IMR-90 (cell line): ENCODE measurements at regions not wholly inside any gene's neighbourhood (a gene's known extent, or its start where the extent isn't known, plus 50 kb on each side); places are given as distances from the start of the nearest gene placed in this dataset.
A peak's percentile ranks its signal among the peaks of the same experiment; 100 is the strongest.

ENCODE experiments used
- ATAC-seq: fragments of 200-7000 bp; cut with Tn5 transposase; 2 replicates; pipeline ENCODE4 v1.9.1; 2020; ENCODE audit warnings: low read depth, mild to moderate bottlenecking, moderate library complexity
- BruUV-seq: library from RNA; stranded (reverse); fragments of 400-500 nt; replicated peaks from 2 replicates; lab custom pipeline; 2021; lab: Mats Ljungman, UMichigan
- CTCF ChIA-PET: fragments of 300-600 bp; formaldehyde crosslinking; extraction: SDS; loops from one replicate; lab custom pipeline; 2021; ENCODE audit warnings: antibody characterized with exemption; lab: Yijun Ruan, JAX
- POLR2A ChIA-PET: fragments of 300-600 bp; sonication (Branson Sonifier 250); formaldehyde crosslinking; loops from one replicate; lab custom pipeline; 2022; ENCODE audit warnings: antibody characterized with exemption; ENCODE audit not compliant: unreplicated experiment; lab: Charles Lee
- DNase-seq: peaks from one replicate; pipeline ENCODE4 v3.0.0; 2013
- H2AFZ ChIP-seq: replicated peaks from 2 replicates; pipeline ENCODE3; 2013; ENCODE audit warnings: low read length, mild to moderate bottlenecking; ENCODE audit not compliant: poor library complexity
- H2AK5ac ChIP-seq: 2 replicates; pipeline ENCODE4 v1.6.1; 2013; ENCODE audit warnings: low read depth, low read length, inconsistent platforms
- H2AK9ac ChIP-seq: replicated peaks from 2 replicates; pipeline ENCODE3; 2013; ENCODE audit warnings: mild to moderate bottlenecking, low read depth, low read length, moderate library complexity; ENCODE audit not compliant: poor library complexity
- H2BK120ac ChIP-seq: 2 replicates; pipeline ENCODE4 v1.6.1; 2013; ENCODE audit warnings: low read depth, low read length, inconsistent platforms
- H2BK15ac ChIP-seq: 3 replicates; pipeline ENCODE4 v1.6.1; 2013; ENCODE audit warnings: low read depth, low read length, inconsistent platforms
- H2BK20ac ChIP-seq: 2 replicates; pipeline ENCODE4 v1.6.1; 2013; ENCODE audit warnings: low read depth, mild to moderate bottlenecking, inconsistent platforms, low read length, moderate library complexity
- H2BK5ac ChIP-seq: 2 replicates; pipeline ENCODE4 v1.6.1; 2013; ENCODE audit warnings: mild to moderate bottlenecking, low read depth, low read length, inconsistent platforms; ENCODE audit not compliant: poor library complexity, severe bottlenecking
- H3K14ac ChIP-seq: replicated peaks from 2 replicates; pipeline ENCODE4 v1.6.1; 2013; ENCODE audit warnings: low read depth, low read length, inconsistent platforms
- H3K18ac ChIP-seq: 2 replicates; pipeline ENCODE4 v1.6.1; 2013; ENCODE audit warnings: low read depth, low read length, control low read depth
- H3K23ac ChIP-seq: 2 replicates; pipeline ENCODE4 v1.6.1; 2013; ENCODE audit warnings: low read depth, low read length, inconsistent platforms
- H3K27ac ChIP-seq: 2 replicates; pipeline ENCODE4 v1.5.1; 2013; ENCODE audit warnings: mild to moderate bottlenecking, control low read depth, low read length; ENCODE audit not compliant: insufficient read depth
- H3K27me3 ChIP-seq: 2 replicates; pipeline ENCODE4 v1.6.1; 2013; ENCODE audit warnings: low read length; ENCODE audit not compliant: control insufficient read depth, insufficient read depth
- H3K36me3 ChIP-seq: 2 replicates; pipeline ENCODE4 v1.6.1; 2013; ENCODE audit warnings: low read length, mixed read lengths; ENCODE audit not compliant: control insufficient read depth, insufficient read depth
- H3K4ac ChIP-seq: 2 replicates; pipeline ENCODE4 v1.6.1; 2013; ENCODE audit warnings: low read depth, low read length, inconsistent platforms
- H3K4me1 ChIP-seq: 2 replicates; pipeline ENCODE4 v1.6.1; 2013; ENCODE audit warnings: low read length, mixed read lengths; ENCODE audit not compliant: control insufficient read depth, insufficient read depth
- H3K4me2 ChIP-seq: 2 replicates; pipeline ENCODE4 v1.6.1; 2013; ENCODE audit warnings: low read depth, mild to moderate bottlenecking, control low read depth, low read length, moderate library complexity
- H3K4me3 ChIP-seq: 2 replicates; pipeline ENCODE4 v1.5.1; 2013; ENCODE audit warnings: low read depth, mild to moderate bottlenecking, control low read depth, low read length, moderate library complexity; ENCODE audit not compliant: insufficient read depth
- H3K56ac ChIP-seq: 2 replicates; pipeline ENCODE4 v1.6.1; 2013; ENCODE audit warnings: low read length, inconsistent platforms; ENCODE audit not compliant: insufficient read depth; ENCODE audit errors: extremely low read depth
- H3K79me1 ChIP-seq, 2 experiments: 2 replicates each; pipeline ENCODE4 v1.6.1; 2013; ENCODE audit warnings: low read length in 2 of 2, inconsistent platforms in 1 of 2, low read depth in 1 of 2
- H3K9ac ChIP-seq: 2 replicates; pipeline ENCODE4 v1.6.1; 2013; ENCODE audit warnings: low read depth, low read length, control low read depth
- H3K9me1 ChIP-seq: 2 replicates; pipeline ENCODE4 v1.6.1; 2013; ENCODE audit warnings: low read length, inconsistent platforms; ENCODE audit not compliant: insufficient read depth
- H3K9me3 ChIP-seq: 2 replicates; pipeline ENCODE4 v1.6.1; 2013; ENCODE audit warnings: low read length; ENCODE audit not compliant: control insufficient read depth, insufficient read depth
- H4K20me1 ChIP-seq: 2 replicates; pipeline ENCODE4 v1.6.1; 2013; ENCODE audit warnings: low read length, inconsistent platforms; ENCODE audit not compliant: insufficient read depth
- H4K5ac ChIP-seq: 2 replicates; pipeline ENCODE4 v1.6.1; 2013; ENCODE audit warnings: mild to moderate bottlenecking, low read depth, low read length, control low read depth
- H4K8ac ChIP-seq, 2 experiments: 2 replicates each; pipeline ENCODE4 v1.6.1; 2013; ENCODE audit warnings: low read depth in 2 of 2, low read length in 2 of 2, control low read depth in 1 of 2, inconsistent platforms in 1 of 2
- H4K91ac ChIP-seq: 2 replicates; pipeline ENCODE4 v1.6.1; 2013; ENCODE audit warnings: low read depth, low read length, inconsistent platforms; ENCODE audit not compliant: insufficient read depth
- BHLHE40 ChIP-seq: fragments of 150-350 bp; IDR thresholded peaks from 2 replicates; pipeline ENCODE4 v1.6.1; 2016; ENCODE audit warnings: mild to moderate bottlenecking, low read depth, low read length
- CHD1 ChIP-seq: IDR thresholded peaks from 2 replicates; pipeline ENCODE4 v1.6.1; 2012; ENCODE audit warnings: low read depth, low read length, improper control_type of control experiment
- CTCF ChIP-seq: conservative IDR thresholded peaks from 2 replicates; pipeline ENCODE4 v1.5.1; 2012; ENCODE audit warnings: mild to moderate bottlenecking, low read depth, low read length, improper control_type of control experiment
- FOS ChIP-seq: fragments of 150-350 bp; IDR thresholded peaks from 2 replicates; pipeline ENCODE4 v1.6.1; 2016; ENCODE audit warnings: low read depth, low read length
- MAFK ChIP-seq: IDR thresholded peaks from 2 replicates; pipeline ENCODE4 v1.6.1; 2012; ENCODE audit warnings: low read depth, low read length, improper control_type of control experiment
- MAZ ChIP-seq: IDR thresholded peaks from 2 replicates; pipeline ENCODE4 v1.6.1; 2012; ENCODE audit warnings: low read depth, mild to moderate bottlenecking, low read length, improper control_type of control experiment, moderate library complexity, borderline replicate concordance
- NFE2L2 ChIP-seq: fragments of 150-350 bp; IDR thresholded peaks from 2 replicates; pipeline ENCODE4 v1.6.1; 2016; ENCODE audit warnings: low read depth, mild to moderate bottlenecking, low read length
- POLR2A ChIP-seq: IDR thresholded peaks from 2 replicates; pipeline ENCODE4 v1.6.1; 2012; ENCODE audit warnings: mild to moderate bottlenecking, low read depth, low read length
- RAD21 ChIP-seq: IDR thresholded peaks from 2 replicates; pipeline ENCODE4 v1.6.1; 2012; ENCODE audit warnings: low read length, improper control_type of control experiment
- RCOR1 ChIP-seq: IDR thresholded peaks from 2 replicates; pipeline ENCODE4 v1.6.1; 2012; ENCODE audit warnings: mild to moderate bottlenecking, low read length, improper control_type of control experiment; ENCODE audit not compliant: insufficient replicate concordance
- RFX5 ChIP-seq: IDR thresholded peaks from 2 replicates; pipeline ENCODE4 v1.8.0; 2012; ENCODE audit warnings: low read depth, mild to moderate bottlenecking, low read length, moderate library complexity
- SMC3 ChIP-seq: fragments of 150-350 bp; IDR thresholded peaks from 2 replicates; pipeline ENCODE4 v1.6.1; 2016; ENCODE audit warnings: low read depth, mild to moderate bottlenecking, antibody characterized with exemption, low read length, moderate library complexity
- USF2 ChIP-seq: fragments of 150-350 bp; IDR thresholded peaks from 2 replicates; pipeline ENCODE4 v1.6.1; 2017; ENCODE audit warnings: mild to moderate bottlenecking, antibody characterized with exemption, low read length, low read depth
- WGBS, 2 experiments: methylation state at CpG; one replicate each; pipeline versions ENCODE4 v1.1.5 to v1.1.7; 2013; ENCODE audit warnings: missing lambda C conversion rate in 2 of 2; ENCODE audit not compliant: insufficient read length in 1 of 2; ENCODE audit errors: extremely low coverage in 2 of 2; 5-methylcytosine and 5-hydroxymethylcytosine counted together
- dilution Hi-C: fragments of 300-500 bp; cut with HindIII; formaldehyde crosslinking; loops from one replicate; pipeline ENCODE4 v1.14.3; 2018; ENCODE audit warnings: low sequenced_read_pairs; ENCODE audit not compliant: unreplicated experiment
- in situ Hi-C: fragments of 300-500 bp; cut with MboI; formaldehyde crosslinking; loops from 3 replicates; pipeline ENCODE4 v1.14.3; 2019; ENCODE audit warnings: low sequenced_read_pairs, inconsistent platforms, mixed read lengths
- intact Hi-C: fragments of 100-400 bp; cut with micrococcal nuclease; formaldehyde crosslinking; loops from 2 replicates; pipeline ENCODE4 v1.10.0; 2022
- TF ChIP-seq, protein P1 (sequence below): fragments of 150-350 bp; IDR thresholded peaks from 2 replicates; pipeline ENCODE4 v1.6.1; 2016; ENCODE audit warnings: low read depth, mild to moderate bottlenecking, low read length, moderate library complexity, borderline replicate concordance

DNA sequence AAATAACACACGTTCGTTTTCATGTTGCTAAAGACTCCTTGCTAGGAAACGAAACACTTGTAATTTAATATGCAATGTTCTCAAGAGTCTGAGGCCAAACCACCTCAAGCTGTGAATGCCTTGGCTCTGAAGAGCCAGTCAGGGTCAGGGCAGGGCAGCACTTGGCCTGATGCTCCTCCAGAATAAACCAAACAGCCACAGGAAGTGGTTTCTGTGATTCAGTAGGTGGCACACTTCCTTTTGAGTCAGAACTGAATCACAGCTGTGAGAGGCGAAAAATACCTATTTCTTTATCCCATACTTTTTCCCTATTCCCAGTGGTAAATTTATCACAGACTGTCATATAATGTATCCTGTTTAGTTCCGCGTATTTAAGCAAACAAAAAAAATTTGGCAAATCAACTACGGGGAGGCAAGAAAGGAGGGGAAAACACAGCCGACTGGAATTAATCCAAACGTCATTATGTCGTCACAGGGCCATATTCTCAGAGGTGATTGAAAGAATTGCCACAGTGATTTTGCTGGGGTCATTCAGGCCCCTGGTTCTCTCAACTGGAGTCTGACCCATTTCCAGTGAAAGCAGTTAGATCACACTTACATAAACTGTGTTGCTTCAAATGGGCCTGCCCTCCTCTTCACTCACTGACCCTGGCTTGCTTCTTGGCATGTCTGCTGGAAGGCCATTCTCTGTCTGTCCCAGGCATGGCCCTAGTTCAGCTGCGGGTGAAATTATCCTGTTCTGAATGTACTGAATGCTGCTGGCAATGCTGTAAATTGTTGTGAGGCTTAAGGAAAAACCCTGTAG is 71.2 kb downstream of the ARRDC3 start:
- H4K8ac ChIP-seq = peak overlapping the region; percentile 85 to 94
- peak overlapping the region; percentile 98 for H3K4ac ChIP-seq
- intact Hi-C loops = loop anchor here (1.0 kb wide), 1 partner anchor 68 kb away; no protein-coding TSS in a partner anchor
- H3K4me3 ChIP-seq = no peak overlapping the region
- peak; percentile 91 for ATAC-seq
- H3K56ac ChIP-seq = peak overlapping the region; percentile 78
- H3K4me1 ChIP-seq = peaks cover 18% of the 10 kb centered on the region
- peak overlapping the region; percentile 90 for H4K5ac ChIP-seq
- H2BK120ac ChIP-seq = peak overlapping the region; percentile 98
- peak overlapping the region; percentile 52 for H3K9ac ChIP-seq
- H2BK5ac ChIP-seq = peak overlapping the region; percentile 98
- H2BK20ac ChIP-seq = peak overlapping the region; percentile 97
- in situ Hi-C loops = no loop called here
- H2BK15ac ChIP-seq = peak overlapping the region; percentile 100
- peak overlapping the region; percentile 94 for H3K27ac ChIP-seq
- H3K79me1 ChIP-seq = peaks cover 8 to 11% of the 10 kb centered on the region in 2 experiments; a peak in 3 of 4 replicates
- H3K9me1 ChIP-seq = peaks cover 23% of the 10 kb centered on the region
- no peaks in the 10 kb centered on the region for H3K27me3 ChIP-seq
- CTCF ChIA-PET = no interaction called here
- no TSS peak for BruUV-seq
- dilution Hi-C loops = no loop called here
- peak overlapping the region; percentile 98 for H3K18ac ChIP-seq
- WGBS, 2 experiments = 0% methylated on average over 4 of the region's 11 CpGs; no CpG with 5 or more reads in 1 of the 2 experiments
- POLR2A ChIA-PET = interaction anchor here (0.5 to 0.6 kb wide), 3 partner anchors 59 to 162 kb away, joined by 3 to 4 read pairs (median 3); no protein-coding TSS in a partner anchor
- peak overlapping the region; percentile 95 for H4K91ac ChIP-seq
- H3K9me3 ChIP-seq = no peaks in the 10 kb centered on the region
- H2AFZ ChIP-seq = peak overlapping the region; percentile 58
- H3K14ac ChIP-seq = peak overlapping the region; percentile 94
- no peaks in the 10 kb centered on the region for H3K36me3 ChIP-seq
- no peaks in the 10 kb centered on the region for H4K20me1 ChIP-seq
- H3K4me2 ChIP-seq = peak overlapping the region; percentile 63
- peak overlapping the region; percentile 81 for H2AK9ac ChIP-seq
- peak overlapping the region; percentile 96 for H3K23ac ChIP-seq
- peak overlapping the region; percentile 92 for H2AK5ac ChIP-seq
- DNase-seq = peak; percentile 99
- no peak for TF ChIP-seq CTCF
- TF ChIP-seq USF2 = no peak
- peak; percentile 97 for TF ChIP-seq RCOR1
- TF ChIP-seq POLR2A = no peak; the same call in 1 of the 2 replicates
- TF ChIP-seq RAD21 = 0 out of 2 replicates have a peak, but pooled peaks have one; percentile 20
- TF ChIP-seq CHD1 = no peak; the same call in 1 of the 2 replicates
- TF ChIP-seq MAFK = no peak; the same call in 1 of the 2 replicates
- peak; percentile 86 for TF ChIP-seq BHLHE40
- TF ChIP-seq MAZ = no peak; the same call in 1 of the 2 replicates
- TF ChIP-seq NFE2L2 = no peak
- peak; percentile 3; the same call in 1 of the 2 replicates for TF ChIP-seq SMC3
- TF ChIP-seq, protein P1, sequence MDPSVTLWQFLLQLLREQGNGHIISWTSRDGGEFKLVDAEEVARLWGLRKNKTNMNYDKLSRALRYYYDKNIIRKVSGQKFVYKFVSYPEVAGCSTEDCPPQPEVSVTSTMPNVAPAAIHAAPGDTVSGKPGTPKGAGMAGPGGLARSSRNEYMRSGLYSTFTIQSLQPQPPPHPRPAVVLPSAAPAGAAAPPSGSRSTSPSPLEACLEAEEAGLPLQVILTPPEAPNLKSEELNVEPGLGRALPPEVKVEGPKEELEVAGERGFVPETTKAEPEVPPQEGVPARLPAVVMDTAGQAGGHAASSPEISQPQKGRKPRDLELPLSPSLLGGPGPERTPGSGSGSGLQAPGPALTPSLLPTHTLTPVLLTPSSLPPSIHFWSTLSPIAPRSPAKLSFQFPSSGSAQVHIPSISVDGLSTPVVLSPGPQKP = no peak
- no peak for TF ChIP-seq RFX5
- peak; percentile 96 for TF ChIP-seq FOS
